ENCODE measurements at regions not wholly inside any gene's neighbourhood (a gene's known extent, or its start where the extent isn't known, plus 50 kb on each side); places are given as distances from the start of the nearest gene placed in this dataset.
"Not testable (repeated sequence)": the region's sequence is repeated elsewhere in the genome, so short reads cannot be mapped to it uniquely, and the experiment has no call there.

GRCh38 chr2:155599834-155600233 lies 732.7 kb downstream of the NR4A2 start:
- Mint-ChIP-seq H3K4me1 (no peaks in the 10 kb centered on the region), H3K27ac (no peak overlapping the region), H3K36me3 (ENCODE audit: low read depth) (no peaks in the 10 kb centered on the region), H3K4me3 (no peak overlapping the region), H3K27me3 (ENCODE audit: low read depth, poor library complexity) (no peaks in the 10 kb centered on the region), H3K9me3 (peaks cover 9% of the 10 kb centered on the region)
- DNase-seq = no peak
- no peak for TF ChIP-seq CTCF (IDR thresholded peaks at IDR 0.05)

GRCh38 chr2:155583674-155584195 lies 748.8 kb downstream of the NR4A2 start:
- Mint-ChIP-seq H3K36me3 (ENCODE audit: low read depth) (no peaks in the 10 kb centered on the region), H3K27ac (no peak overlapping the region), H3K27me3 (ENCODE audit: low read depth, poor library complexity) (peaks cover 8% of the 10 kb centered on the region), H3K4me3 (no peak overlapping the region), H3K9me3 (peaks cover 11% of the 10 kb centered on the region), H3K4me1 (no peaks in the 10 kb centered on the region)
- TF ChIP-seq CTCF (IDR thresholded peaks at IDR 0.05) = no peak
- no peak for DNase-seq

GRCh38 chr2:155574941-155575340 lies 757.6 kb downstream of the NR4A2 start:
- TF ChIP-seq CTCF (IDR thresholded peaks at IDR 0.05) = no peak
- no peak overlapping the region for H3K4me3 Mint-ChIP-seq

GRCh38 chr2:155547571-155547970 lies 785.0 kb downstream of the NR4A2 start:
- no peak for TF ChIP-seq CTCF (IDR thresholded peaks at IDR 0.05)
- Mint-ChIP-seq H3K36me3 (ENCODE audit: low read depth) (no peaks in the 10 kb centered on the region), H3K27me3 (ENCODE audit: low read depth, poor library complexity) (no peaks in the 10 kb centered on the region), H3K9me3 (no peaks in the 10 kb centered on the region), H3K4me1 (no peaks in the 10 kb centered on the region), H3K27ac (no peak overlapping the region), H3K4me3 (no peak overlapping the region)
- DNase-seq = no peak

More at GRCh38 chr2:155574941-155575340, 757.6 kb downstream of the NR4A2 start:
- H3K36me3 Mint-ChIP-seq (ENCODE audit: low read depth) = no peaks in the 10 kb centered on the region
- no peak overlapping the region for H3K27ac Mint-ChIP-seq
- H3K4me1 Mint-ChIP-seq = no peaks in the 10 kb centered on the region
- H3K27me3 Mint-ChIP-seq (ENCODE audit: low read depth, poor library complexity) = no peaks in the 10 kb centered on the region
- no peak for DNase-seq
- H3K9me3 Mint-ChIP-seq = peaks cover 7% of the 10 kb centered on the region

GRCh38 chr2:155546721-155547555 lies 785.6 kb downstream of the NR4A2 start:
- no peak overlapping the region for H3K4me3 Mint-ChIP-seq
- no peak for TF ChIP-seq CTCF (IDR thresholded peaks at IDR 0.05)
- no peak for DNase-seq
- no peaks in the 10 kb centered on the region for H3K4me1 Mint-ChIP-seq
- H3K9me3 Mint-ChIP-seq = no peaks in the 10 kb centered on the region
- H3K27me3 Mint-ChIP-seq (ENCODE audit: low read depth, poor library complexity) = no peaks in the 10 kb centered on the region
- H3K27ac Mint-ChIP-seq = peak overlapping the region; percentile 25
- H3K36me3 Mint-ChIP-seq (ENCODE audit: low read depth) = no peaks in the 10 kb centered on the region

- H3K27ac Mint-ChIP-seq; H3K36me3 Mint-ChIP-seq (ENCODE audit: low read depth); H3K4me3 Mint-ChIP-seq; H3K4me1 Mint-ChIP-seq; H3K9me3 Mint-ChIP-seq; H3K27me3 Mint-ChIP-seq (ENCODE audit: low read depth, poor library complexity); DNase-seq: not testable (repeated sequence)
These were observed 793.5 kb downstream of the NR4A2 start for GRCh38 chr2:155539028-155539427.
